ENCODE measurements at regions not wholly inside any gene's neighbourhood (a gene's known extent, or its start where the extent isn't known, plus 50 kb on each side); places are given as distances from the start of the nearest gene placed in this dataset.

DNA sequence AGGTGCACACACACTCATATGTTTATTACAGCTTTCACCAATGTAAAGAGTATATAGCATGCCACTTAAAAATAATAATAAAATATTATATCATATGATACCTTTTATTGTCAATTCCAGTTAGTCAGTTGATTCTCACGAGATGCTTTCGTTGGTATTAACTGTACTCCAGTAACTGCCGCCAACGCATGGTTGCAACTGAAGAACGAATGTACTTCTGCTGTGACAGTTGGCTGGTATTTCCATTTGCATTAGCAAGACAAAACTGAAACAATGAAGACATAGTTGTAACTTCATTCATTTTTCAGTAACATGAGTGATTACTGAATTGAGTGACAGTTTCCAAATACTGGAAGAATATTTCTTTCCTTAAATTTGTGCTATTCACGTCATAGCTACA is 70.5 kb upstream of the PRKCQ start:
- TF ChIP-seq CEBPB (IDR thresholded peaks at IDR 0.05) (no peak), NFIC (IDR thresholded peaks at IDR 0.05) (no peak), TAF1 (IDR thresholded peaks at IDR 0.05; ENCODE audit: low read depth) (no peak), EP300 (IDR thresholded peaks at IDR 0.05; ENCODE audit: borderline replicate concordance) (no peak), FOXM1 (IDR thresholded peaks at IDR 0.05; ENCODE audit: borderline replicate concordance, low read depth) (no peak), TEAD4 (IDR thresholded peaks at IDR 0.05) (no peak), RAD21 (IDR thresholded peaks at IDR 0.05; ENCODE audit: low read depth) (no peak)

All from Ishikawa (cell line).